K562 (cell line): ENCODE measurements at regions not wholly inside any gene's neighbourhood (a gene's known extent, or its start where the extent isn't known, plus 50 kb on each side); places are given as distances from the start of the nearest gene placed in this dataset.

Experiments used
- ARNT ChIP-seq, 2 experiments: fragments of 450-650 bp; IDR thresholded peaks; 2 replicates each; pipeline ENCODE4 v1.6.1; 2016; ENCODE audit warnings: mild to moderate bottlenecking in 1 of 2
- CXXC5 ChIP-seq: fragments of 250-450 bp; sonication (Bioruptor Pico); IDR thresholded peaks from 2 replicates; pipeline ENCODE4 v1.8.0; 2022; ENCODE audit warnings: inconsistent platforms, mild to moderate bottlenecking, moderate library complexity
- GATA2 ChIP-seq: sonication (generic); formaldehyde crosslinking; IDR thresholded peaks from 2 replicates; pipeline ENCODE4 v1.4.0; 2020; ENCODE audit warnings: mild to moderate bottlenecking, missing genetic modification reagents
- HBP1 ChIP-seq: fragments of 450-650 bp; formaldehyde crosslinking; IDR thresholded peaks from 2 replicates; pipeline ENCODE4 v1.4.0; 2022; ENCODE audit warnings: missing genetic modification characterization
- HDAC6 ChIP-seq: IDR thresholded peaks from 2 replicates; pipeline ENCODE4 v1.6.1; 2012; ENCODE audit warnings: low read depth, mild to moderate bottlenecking, control low read depth, inconsistent platforms, low read length, moderate library complexity
- IRF9 ChIP-seq: fragments of 450-650 bp; IDR thresholded peaks from 2 replicates; pipeline ENCODE4 v1.6.1; 2016; ENCODE audit warnings: missing biosample characterization, missing genetic modification characterization
- JUND ChIP-seq, 2 experiments: IDR thresholded peaks; 2 replicates in 1 of 2; 3 replicates in 1 of 2; pipeline ENCODE4 v1.6.1; 2011; ENCODE audit warnings: borderline replicate concordance in 2 of 2, low read depth in 2 of 2, low read length in 2 of 2, improper control_type of control experiment in 1 of 2, missing biosample characterization in 1 of 2, missing genetic modification characterization in 1 of 2, missing genetic modification reagents in 1 of 2
- MEIS2 ChIP-seq: fragments of 450-650 bp; IDR thresholded peaks from 2 replicates; pipeline ENCODE4 v1.6.1; 2014; ENCODE audit warnings: mild to moderate bottlenecking; ENCODE audit not compliant: partially characterized antibody
- POLR2AphosphoS5 ChIP-seq: IDR thresholded peaks from 2 replicates; pipeline ENCODE4 v1.6.1; 2011; ENCODE audit warnings: mild to moderate bottlenecking, low read depth, low read length, moderate library complexity; ENCODE audit not compliant: control insufficient read depth, insufficient read depth
- PTBP1 ChIP-seq: fragments of 200-400 bp; formaldehyde crosslinking; IDR thresholded peaks from 2 replicates; pipeline ENCODE4 v1.6.1; 2017; ENCODE audit warnings: low read depth, low read length
- PYGO2 ChIP-seq: fragments of 450-650 bp; IDR thresholded peaks from 2 replicates; pipeline ENCODE4 v1.6.1; 2016; ENCODE audit warnings: mild to moderate bottlenecking, missing genetic modification characterization, moderate library complexity, missing compliant biosample characterization
- SMARCA4 ChIP-seq: fragments of 450-650 bp; IDR thresholded peaks from 2 replicates; pipeline ENCODE4 v1.6.1; 2016
- TCF7 ChIP-seq: sonication (generic); IDR thresholded peaks from 2 replicates; pipeline ENCODE4 v1.6.1; 2016; ENCODE audit warnings: antibody characterized with exemption, borderline replicate concordance
- TFAP4 ChIP-seq: sonication (generic); formaldehyde crosslinking; IDR thresholded peaks from 2 replicates; pipeline ENCODE4 v1.8.0; 2022; ENCODE audit warnings: missing genetic modification reagents, mild to moderate bottlenecking, moderate library complexity, borderline replicate concordance
- TGIF2 ChIP-seq: sonication (generic); formaldehyde crosslinking; IDR thresholded peaks from 2 replicates; pipeline ENCODE4 v1.8.1; 2022; ENCODE audit warnings: mild to moderate bottlenecking, missing genetic modification reagents, moderate library complexity
- THAP12 ChIP-seq: fragments of 250-450 bp; sonication (Bioruptor Pico); IDR thresholded peaks from 2 replicates; pipeline ENCODE4 v1.9.0; 2021; ENCODE audit warnings: mild to moderate bottlenecking, inconsistent platforms
- ZBTB2 ChIP-seq: fragments of 450-650 bp; IDR thresholded peaks from 2 replicates; pipeline ENCODE4 v1.6.1; 2016; ENCODE audit warnings: antibody characterized with exemption
- ZNF239 ChIP-seq: fragments of 250-450 bp; sonication (Bioruptor Pico); IDR thresholded peaks from 2 replicates; pipeline ENCODE4 v1.4.0; 2020; ENCODE audit warnings: mild to moderate bottlenecking
- ZNF274 ChIP-seq: IDR thresholded peaks from 2 replicates; pipeline ENCODE4 v1.6.1; 2011; ENCODE audit warnings: low read depth, mild to moderate bottlenecking, low read length, moderate library complexity, borderline replicate concordance
- ZNF695 ChIP-seq: fragments of 450-650 bp; formaldehyde crosslinking; IDR thresholded peaks from 2 replicates; pipeline ENCODE4 v1.4.0; 2020; ENCODE audit warnings: mild to moderate bottlenecking, moderate library complexity
- ZNF76 ChIP-seq: fragments of 250-450 bp; sonication (Bioruptor Pico); IDR thresholded peaks from 2 replicates; pipeline ENCODE4 v1.4.0; 2020; ENCODE audit warnings: mild to moderate bottlenecking, moderate library complexity, borderline replicate concordance
- ZNF830 ChIP-seq: fragments of 250-450 bp; sonication (Bioruptor Pico); IDR thresholded peaks from 2 replicates; pipeline ENCODE4 v1.5.0; 2021; ENCODE audit warnings: mild to moderate bottlenecking

- TF ChIP-seq HBP1 (CRISPR knock-in tag) (no peak), PYGO2 (no peak), ZBTB2 (no peak), THAP12 (CRISPR knock-in tag) (no peak), MEIS2 (peak; percentile 55), HDAC6 (no peak), ZNF695 (CRISPR knock-in tag) (no peak), TGIF2 (CRISPR knock-in tag) (no peak), ZNF274 (no peak), CXXC5 (CRISPR knock-in tag) (0 out of 2 replicates have a peak, but pooled peaks have one; percentile 33), GATA2 (CRISPR knock-in tag) (no peak), ZNF76 (CRISPR knock-in tag) (no peak), ZNF239 (CRISPR knock-in tag) (no peak), TFAP4 (CRISPR knock-in tag) (peak; percentile 90), ARNT (IDR thresholded peaks at IDR 0.05) (no peak; a peak in 1 of 4 replicates), POLR2AphosphoS5 (no peak), SMARCA4 (peak; percentile 74; the same call in 1 of the 2 replicates), TCF7 (no peak), PTBP1 (no peak), JUND (IDR thresholded peaks at IDR 0.05; ENCODE audit: borderline replicate concordance, low read depth, low read length) (peak; percentile 79), JUND (tag; IDR thresholded peaks at IDR 0.05; ENCODE audit: borderline replicate concordance, low read depth, low read length) (peak; percentile 61; the same call in 1 of the 3 replicates), IRF9 (tag) (peak; percentile 38; the same call in 1 of the 2 replicates), ZNF830 (CRISPR knock-in tag) (no peak)
These were observed 56.7 kb upstream of the FHL2 start (continued) for GRCh38 chr2:105455488-105456003.
